ENCODE measurements at regions not wholly inside any gene's neighbourhood (a gene's known extent, or its start where the extent isn't known, plus 50 kb on each side); places are given as distances from the start of the nearest gene placed in this dataset.

DNA sequence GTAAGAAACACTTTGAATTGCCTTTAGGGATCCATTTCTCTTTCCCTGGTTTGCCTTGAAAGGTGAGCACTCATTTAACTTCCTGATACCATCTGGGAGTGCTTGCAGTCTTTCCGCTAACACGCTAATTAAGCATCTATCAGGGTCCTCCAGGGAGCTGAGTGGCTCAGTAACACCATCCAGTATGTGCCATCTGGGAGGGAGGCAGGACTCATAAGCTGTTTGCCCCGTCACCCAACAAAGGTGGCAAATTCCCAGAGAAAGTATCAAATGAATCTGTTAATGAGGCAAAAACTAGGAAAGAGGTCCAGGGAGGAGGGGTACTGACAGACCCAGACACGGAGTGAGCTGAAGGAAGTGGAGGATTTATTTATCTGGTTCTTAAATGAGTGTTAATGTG lies 430.9 kb downstream of the HLX start:
- TF ChIP-seq GATA2 (IDR thresholded peaks at IDR 0.05; ENCODE audit: low read depth, low read length): 0 out of 2 replicates have a peak, but pooled peaks have one; percentile 8
- TF ChIP-seq GATA3 (IDR thresholded peaks at IDR 0.05; ENCODE audit: low read depth, low read length): no peak

GRCh38 chr1:221315330-221315729 lies 426.6 kb downstream of the DUSP10 start:
- TF ChIP-seq GATA2 (IDR thresholded peaks at IDR 0.05; ENCODE audit: low read depth, low read length) (no peak), GATA3 (IDR thresholded peaks at IDR 0.05; ENCODE audit: low read depth, low read length) (no peak)

- TF ChIP-seq GATA2 (IDR thresholded peaks at IDR 0.05; ENCODE audit: low read depth, low read length) (no peak), GATA3 (IDR thresholded peaks at IDR 0.05; ENCODE audit: low read depth, low read length) (no peak)
These were observed 425.3 kb downstream of the DUSP10 start for GRCh38 chr1:221316491-221317056.

- TF ChIP-seq GATA2 (IDR thresholded peaks at IDR 0.05; ENCODE audit: low read depth, low read length) (no peak), GATA3 (IDR thresholded peaks at IDR 0.05; ENCODE audit: low read depth, low read length) (no peak)
These were observed 424.4 kb downstream of the DUSP10 start for GRCh38 chr1:221317537-221317936.

- TF ChIP-seq GATA2 (IDR thresholded peaks at IDR 0.05; ENCODE audit: low read depth, low read length) (peak; percentile 72), GATA3 (IDR thresholded peaks at IDR 0.05; ENCODE audit: low read depth, low read length) (peak; percentile 59; the same call in 1 of the 2 replicates)
These were observed 413.9 kb downstream of the DUSP10 start for GRCh38 chr1:221327954-221328353.

- TF ChIP-seq GATA2 (IDR thresholded peaks at IDR 0.05; ENCODE audit: low read depth, low read length) (no peak), GATA3 (IDR thresholded peaks at IDR 0.05; ENCODE audit: low read depth, low read length) (no peak)
These were observed 413.5 kb downstream of the DUSP10 start for GRCh38 chr1:221328371-221328770.

DNA sequence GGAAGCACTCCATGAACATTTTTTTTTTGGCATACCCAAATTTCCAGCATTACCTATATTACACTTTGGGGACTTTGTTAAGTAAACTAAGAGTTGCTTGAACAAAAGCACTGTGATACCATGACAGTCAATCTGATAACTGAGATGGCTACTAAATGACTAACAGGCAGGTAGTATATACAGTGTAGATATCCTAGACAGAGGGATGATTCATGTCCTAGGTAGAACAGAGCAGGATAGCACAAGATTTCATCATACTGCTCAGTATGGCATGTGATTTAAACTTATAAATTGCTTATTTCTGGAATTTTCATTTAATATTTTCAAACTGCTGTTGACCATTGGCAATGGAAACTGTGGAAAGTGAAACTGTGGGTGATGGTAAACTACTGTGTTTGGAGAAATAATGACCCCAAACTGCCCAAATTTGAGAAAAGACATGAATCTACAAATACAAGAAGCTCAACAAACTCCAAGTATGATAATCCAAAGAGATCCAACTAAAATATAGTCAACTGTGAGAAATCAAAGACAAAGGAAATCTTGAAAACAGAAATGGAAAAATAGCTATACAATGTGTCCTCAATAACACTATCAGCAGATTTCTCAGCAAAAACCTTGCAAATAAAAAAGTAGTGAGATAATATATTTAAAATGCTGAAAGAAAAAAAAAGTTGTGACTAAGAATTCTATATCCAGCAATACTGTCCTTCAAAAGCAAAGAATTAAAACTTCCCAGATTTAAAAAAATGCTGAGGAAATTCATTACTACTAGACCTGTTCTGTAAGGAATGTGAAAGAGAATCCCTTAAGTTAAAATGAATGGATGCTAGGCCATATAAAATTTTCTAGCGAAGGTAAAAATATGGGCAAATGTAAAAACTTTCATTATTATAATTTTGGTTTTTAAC lies 410.4 kb downstream of the DUSP10 start:
- TF ChIP-seq GATA3 (IDR thresholded peaks at IDR 0.05; ENCODE audit: low read depth, low read length) (no peak), GATA2 (IDR thresholded peaks at IDR 0.05; ENCODE audit: low read depth, low read length) (no peak)

GRCh38 chr1:221334062-221334461 lies 407.8 kb downstream of the DUSP10 start:
- TF ChIP-seq GATA3 (IDR thresholded peaks at IDR 0.05; ENCODE audit: low read depth, low read length): no peak
- no peak for TF ChIP-seq GATA2 (IDR thresholded peaks at IDR 0.05; ENCODE audit: low read depth, low read length)

DNA sequence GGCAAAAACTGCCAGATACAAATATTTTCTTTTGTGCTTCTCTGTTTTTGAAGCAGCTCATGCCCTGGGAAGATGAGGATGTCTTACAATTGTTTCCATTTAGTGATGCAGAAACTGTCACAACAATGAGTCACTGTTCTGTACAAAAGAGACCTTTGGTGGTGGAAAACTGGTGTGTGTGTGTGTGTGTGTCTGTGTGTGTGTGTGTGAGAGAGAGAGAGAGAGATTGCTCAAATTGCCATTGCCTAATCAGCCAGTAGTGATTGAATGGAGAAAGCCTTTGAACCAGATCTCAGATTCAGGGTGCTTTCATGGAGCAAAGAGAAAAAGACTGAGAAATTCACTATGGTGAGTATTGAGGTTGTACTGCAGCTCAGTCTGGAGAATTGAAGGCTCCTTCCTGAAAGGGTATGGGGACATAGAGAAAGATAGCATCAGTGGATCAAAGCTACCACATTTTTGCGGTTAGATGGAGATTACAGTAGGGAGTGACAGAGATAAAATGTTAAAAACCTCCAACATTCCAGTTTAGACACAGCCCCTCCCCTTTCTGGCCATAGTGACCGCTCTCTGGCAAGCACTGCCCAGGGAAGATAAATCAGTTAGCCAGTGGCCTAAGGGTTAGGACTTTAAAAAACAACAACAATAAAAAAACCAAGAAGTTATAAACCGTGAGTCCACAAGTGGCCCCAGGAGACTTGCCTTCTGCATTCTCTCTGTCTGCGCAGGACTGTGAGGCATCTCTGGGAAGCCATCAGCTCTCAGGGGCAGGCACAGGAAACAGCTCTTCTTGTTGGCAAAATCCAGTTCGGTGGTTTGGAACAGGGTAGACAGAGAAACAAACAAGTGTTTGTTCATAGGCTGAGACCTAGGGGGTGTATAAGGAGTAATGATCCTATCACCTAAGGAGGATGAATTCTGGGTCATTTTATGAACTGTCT lies 406.5 kb downstream of the DUSP10 start:
- peak; percentile 64; the same call in 1 of the 2 replicates for TF ChIP-seq GATA2 (IDR thresholded peaks at IDR 0.05; ENCODE audit: low read depth, low read length)
- TF ChIP-seq GATA3 (IDR thresholded peaks at IDR 0.05; ENCODE audit: low read depth, low read length): no peak

DNA sequence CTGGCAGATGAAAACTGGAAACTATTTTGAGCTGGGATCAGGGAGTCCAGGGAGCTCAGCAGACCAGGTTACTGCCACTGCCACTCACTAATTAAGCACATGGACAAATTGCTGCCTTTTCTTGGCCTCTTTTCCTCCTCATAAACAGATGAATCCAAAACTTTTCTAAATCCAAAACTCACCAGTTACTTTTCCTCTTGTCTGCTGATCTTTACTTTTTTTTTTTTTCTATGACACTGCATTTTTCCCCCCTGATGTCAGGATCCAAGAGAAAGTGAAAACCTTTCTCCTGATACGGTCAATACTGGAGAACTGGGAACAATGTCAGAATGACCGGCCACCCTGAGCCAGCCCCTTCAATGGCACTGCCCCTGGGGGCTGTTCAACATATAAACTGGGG lies 405.8 kb downstream of the DUSP10 start:
- TF ChIP-seq GATA2 (IDR thresholded peaks at IDR 0.05; ENCODE audit: low read depth, low read length): no peak
- TF ChIP-seq GATA3 (IDR thresholded peaks at IDR 0.05; ENCODE audit: low read depth, low read length): no peak

DNA sequence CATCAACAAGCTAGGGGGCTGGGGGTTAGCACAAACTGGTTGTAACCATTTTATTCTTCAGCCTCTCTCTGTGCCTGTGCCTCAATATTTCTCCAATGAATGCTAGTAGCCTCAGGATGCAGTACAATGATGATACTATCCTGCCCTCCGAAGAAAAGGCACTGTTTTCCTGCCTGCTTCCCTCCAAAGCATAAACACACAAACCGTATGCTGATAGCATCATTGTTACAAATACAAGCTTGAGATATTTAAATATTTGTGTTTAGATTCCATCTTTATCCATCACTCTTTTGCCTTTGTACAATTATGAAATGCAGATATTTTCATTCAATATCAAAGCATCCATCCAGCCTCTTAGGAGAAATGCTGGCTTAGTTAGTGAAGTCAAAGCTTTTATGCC lies 404.8 kb downstream of the DUSP10 start:
- no peak for TF ChIP-seq GATA3 (IDR thresholded peaks at IDR 0.05; ENCODE audit: low read depth, low read length)
- no peak for TF ChIP-seq GATA2 (IDR thresholded peaks at IDR 0.05; ENCODE audit: low read depth, low read length)

DNA sequence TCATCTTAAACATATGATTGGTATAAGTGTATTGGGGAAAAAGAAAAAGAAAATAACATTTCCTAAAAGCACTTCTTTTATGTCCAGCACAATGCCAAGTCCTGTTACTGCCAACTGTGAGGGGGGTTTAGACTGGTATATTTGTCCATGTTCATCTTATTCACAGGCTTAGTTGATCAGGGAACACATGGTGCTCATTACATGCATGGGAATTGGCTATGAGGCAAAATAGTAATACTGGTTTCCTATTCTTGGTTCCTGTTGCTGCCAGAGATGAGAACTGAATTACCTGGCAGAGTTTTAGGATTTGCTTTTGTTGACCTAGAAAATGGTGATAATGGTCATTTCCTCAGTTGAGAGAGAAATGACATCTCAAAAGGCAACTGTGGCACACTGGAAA lies 398.8 kb downstream of the DUSP10 start:
- TF ChIP-seq GATA3 (IDR thresholded peaks at IDR 0.05; ENCODE audit: low read depth, low read length) (no peak), GATA2 (IDR thresholded peaks at IDR 0.05; ENCODE audit: low read depth, low read length) (no peak)

- TF ChIP-seq GATA3 (IDR thresholded peaks at IDR 0.05; ENCODE audit: low read depth, low read length) (no peak), GATA2 (IDR thresholded peaks at IDR 0.05; ENCODE audit: low read depth, low read length) (no peak)
These were observed 398.3 kb downstream of the DUSP10 start for GRCh38 chr1:221343607-221344006.

DNA sequence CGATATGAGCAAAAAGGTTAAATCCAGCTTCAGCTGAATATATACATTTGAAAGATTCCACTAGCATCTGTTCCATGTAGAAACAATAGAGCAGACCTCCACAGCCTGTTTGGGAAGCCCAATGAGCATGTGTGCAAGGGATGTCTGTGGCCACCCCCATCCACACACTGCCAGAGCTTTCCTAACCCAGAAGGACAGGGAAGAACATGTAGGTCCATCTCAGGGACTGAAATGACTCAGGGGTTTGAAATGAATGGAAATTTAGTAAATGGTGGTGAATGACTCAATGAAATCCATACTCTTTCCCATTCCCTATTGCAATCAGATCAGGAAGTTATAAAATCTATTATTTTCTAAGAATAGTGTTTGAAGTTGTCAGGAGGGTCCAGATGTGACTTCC lies 397.2 kb downstream of the DUSP10 start:
- TF ChIP-seq GATA2 (IDR thresholded peaks at IDR 0.05; ENCODE audit: low read depth, low read length) (no peak), GATA3 (IDR thresholded peaks at IDR 0.05; ENCODE audit: low read depth, low read length) (no peak)

Data from SH-SY5Y (cell line).